GM19468 (cell line): ENCODE measurements at regions not wholly inside any gene's neighbourhood (a gene's known extent, or its start where the extent isn't known, plus 50 kb on each side); places are given as distances from the start of the nearest gene placed in this dataset.
"Not testable (repeated sequence)": the region's sequence is repeated elsewhere in the genome, so short reads cannot be mapped to it uniquely, and the experiment has no call there.

Experiments used
- ATAC-seq: cut with Tn5 transposase; IDR thresholded peaks from one replicate; pipeline ENCODE4 v1.9.1; 2021; ENCODE audit warnings: mild to moderate bottlenecking, moderate library complexity, moderate number of reproducible peaks; ENCODE audit not compliant: unreplicated experiment; ENCODE audit errors: extremely low read depth

DNA sequence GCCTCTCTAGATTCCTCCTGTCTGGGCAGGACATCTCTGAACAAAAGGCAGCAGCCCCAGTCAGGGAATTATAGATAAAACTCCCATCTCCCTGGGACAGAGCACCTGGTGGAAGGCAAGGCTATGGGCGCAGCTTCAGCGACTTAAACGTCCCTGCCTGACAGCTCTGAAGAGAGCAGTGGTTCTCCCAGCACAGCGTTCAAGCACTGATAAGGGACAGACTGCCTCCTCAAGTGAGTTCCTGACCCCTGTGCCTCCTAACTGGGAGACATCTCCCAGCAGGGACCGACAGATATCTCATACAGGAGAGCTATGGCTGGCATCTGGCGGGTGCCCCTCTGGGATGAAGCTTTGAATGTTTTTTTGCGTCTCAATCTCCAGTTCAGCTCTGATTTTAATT lies 262.2 kb downstream of the PARM1 start:
- ATAC-seq, result no peak

DNA sequence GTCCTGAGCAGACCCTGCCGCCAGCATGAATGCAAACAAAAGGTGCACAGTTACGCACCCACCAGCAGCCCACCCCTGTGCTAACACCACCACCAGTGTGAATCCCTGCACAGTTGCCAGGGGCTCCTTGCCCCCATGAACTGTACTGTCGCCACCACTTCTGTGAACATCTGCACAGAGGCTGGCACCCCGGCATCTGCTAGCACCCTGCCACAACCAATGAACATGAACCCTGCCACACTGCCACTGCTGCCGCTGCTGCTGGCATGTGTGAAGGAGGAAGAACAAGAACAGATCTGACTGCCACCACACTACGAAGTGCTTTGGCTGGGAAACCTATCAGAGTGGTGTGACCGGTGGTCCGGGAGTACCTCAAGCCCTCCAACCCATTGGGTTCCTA lies 261.3 kb downstream of the PARM1 start:
- no peak for ATAC-seq

DNA sequence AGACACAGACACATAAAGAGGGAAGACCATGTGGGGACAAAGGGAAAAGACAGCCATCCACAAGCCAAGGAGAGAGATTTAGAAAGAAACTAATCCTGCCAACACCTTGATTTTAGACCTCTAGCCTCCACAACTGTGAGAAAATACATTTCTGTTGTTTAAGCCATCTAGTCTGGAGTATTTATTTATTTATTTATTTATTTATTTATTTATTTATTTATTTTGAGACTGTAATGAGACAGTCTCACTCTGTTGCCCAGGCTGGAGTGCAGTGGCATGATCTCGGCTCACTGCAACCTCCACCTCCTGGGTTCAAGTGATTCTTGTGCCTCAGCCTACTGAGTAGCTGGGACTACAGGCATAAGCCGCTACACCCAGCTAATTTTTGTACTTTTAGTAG lies 259.3 kb downstream of the PARM1 start:
- ATAC-seq, result not testable (repeated sequence)

GRCh38 chr4:75189711-75190335 lies 256.9 kb downstream of the PARM1 start:
- no peak for ATAC-seq

DNA sequence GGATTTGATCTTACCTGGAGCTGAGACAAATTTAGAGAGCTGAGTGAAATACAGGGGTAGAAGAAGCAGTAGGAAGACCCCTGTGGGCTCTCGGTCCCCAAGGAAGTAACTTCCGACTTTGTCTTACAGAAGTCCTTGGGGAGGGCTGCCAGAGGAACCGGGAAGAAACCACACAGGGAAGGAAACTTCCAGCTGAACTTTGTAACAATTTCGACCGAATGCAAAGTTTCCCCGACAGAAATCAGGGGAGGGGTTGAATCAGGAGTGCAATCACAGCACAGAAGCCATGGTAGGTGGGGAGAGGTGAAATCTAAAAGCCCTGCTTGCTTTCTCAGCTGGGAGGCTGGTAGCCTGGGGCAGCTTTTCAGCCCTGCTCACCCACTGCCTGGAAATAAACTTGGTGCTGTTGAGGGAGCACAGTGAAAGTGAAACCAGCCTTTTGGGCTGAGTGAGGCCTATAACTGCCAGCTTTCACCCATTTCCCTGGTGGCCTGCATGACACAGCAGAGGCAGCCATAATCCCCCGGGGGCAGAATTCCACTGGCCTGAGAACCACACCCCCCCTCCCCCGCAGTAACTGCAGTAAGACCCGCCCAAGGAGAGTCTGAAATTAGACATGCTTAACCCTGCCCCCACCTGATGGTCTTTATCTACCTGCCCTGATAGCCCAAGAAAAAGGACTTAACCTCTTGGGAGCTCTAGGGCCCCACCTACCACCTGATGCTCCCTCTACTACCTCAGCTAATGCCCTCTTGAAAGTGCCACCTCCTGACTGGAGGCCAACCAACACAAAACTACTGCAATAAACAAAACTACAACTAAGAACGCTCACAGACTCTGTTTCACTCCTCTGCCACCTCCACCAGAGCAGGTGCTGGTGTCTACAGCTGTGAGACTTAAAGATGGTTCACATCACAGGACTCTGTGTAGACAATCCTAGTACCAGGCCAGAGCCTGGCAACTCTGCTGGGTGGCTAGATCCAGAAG lies 248.2 kb downstream of the PARM1 start:
- ATAC-seq, result peak; percentile 54

- ATAC-seq, result no peak
Observed at GRCh38 chr4:75180217-75180616, 247.3 kb downstream of the PARM1 start.

DNA sequence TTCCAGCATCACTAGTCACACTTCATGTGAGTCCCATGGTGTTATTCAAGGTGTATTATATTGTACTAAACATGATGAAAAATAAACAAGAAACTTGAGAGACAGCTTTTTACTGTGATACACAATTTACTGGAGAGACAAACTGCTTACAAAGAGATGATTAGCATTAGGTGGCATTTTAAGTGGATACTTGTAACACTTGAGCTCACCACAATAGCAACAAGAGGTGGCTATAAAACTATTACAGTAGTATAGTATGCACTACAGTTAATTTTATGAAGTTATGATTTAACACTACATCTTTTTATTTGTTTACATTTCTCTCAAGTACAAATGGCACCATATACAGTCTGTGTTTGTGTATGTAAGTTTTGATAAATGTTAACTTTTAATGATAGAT lies 246.6 kb downstream of the PARM1 start:
- ATAC-seq, result no peak

DNA sequence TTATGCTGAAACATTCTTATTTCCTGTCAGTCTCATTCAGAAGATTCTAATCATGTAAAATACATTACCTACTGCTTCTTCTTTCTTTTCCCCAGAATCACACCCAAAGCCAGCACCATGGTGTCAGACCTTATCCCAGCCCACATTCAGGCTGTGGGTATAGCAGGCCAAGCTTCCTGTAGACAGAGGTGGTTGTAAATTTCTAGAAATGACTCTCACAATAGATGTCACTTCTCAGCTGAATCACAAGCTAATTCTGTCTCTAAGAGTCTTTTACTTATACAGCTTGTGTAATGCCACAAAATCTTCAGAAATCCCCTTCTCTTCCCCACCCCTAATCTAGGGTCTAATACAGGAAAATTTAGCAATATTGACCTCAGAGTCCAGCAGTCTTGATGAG lies 239.6 kb downstream of the PARM1 start:
- peak; percentile 59 for ATAC-seq

- no peak for ATAC-seq
Observed at GRCh38 chr4:75169427-75169826, 236.5 kb downstream of the PARM1 start.

- ATAC-seq, result no peak
Observed at GRCh38 chr4:75169020-75169419, 236.1 kb downstream of the PARM1 start.

DNA sequence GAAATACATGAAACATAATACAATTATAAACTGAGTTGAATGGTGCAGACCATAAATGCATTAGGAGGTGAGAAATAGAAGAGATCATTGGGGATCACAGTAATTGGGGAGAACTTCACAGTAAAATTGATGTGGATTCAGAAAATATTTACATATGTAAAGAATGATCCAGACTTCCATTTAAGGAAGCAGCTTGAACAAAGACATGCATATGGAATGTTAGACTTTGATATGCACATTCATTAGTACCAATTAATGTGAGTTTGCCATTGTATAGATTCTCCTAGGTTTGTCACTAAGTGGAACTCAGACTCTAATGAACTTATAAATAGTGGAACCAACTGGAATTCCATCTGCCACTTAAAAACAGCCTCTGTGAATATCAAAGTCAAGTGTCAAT lies 235.6 kb downstream of the PARM1 start:
- no peak for ATAC-seq

DNA sequence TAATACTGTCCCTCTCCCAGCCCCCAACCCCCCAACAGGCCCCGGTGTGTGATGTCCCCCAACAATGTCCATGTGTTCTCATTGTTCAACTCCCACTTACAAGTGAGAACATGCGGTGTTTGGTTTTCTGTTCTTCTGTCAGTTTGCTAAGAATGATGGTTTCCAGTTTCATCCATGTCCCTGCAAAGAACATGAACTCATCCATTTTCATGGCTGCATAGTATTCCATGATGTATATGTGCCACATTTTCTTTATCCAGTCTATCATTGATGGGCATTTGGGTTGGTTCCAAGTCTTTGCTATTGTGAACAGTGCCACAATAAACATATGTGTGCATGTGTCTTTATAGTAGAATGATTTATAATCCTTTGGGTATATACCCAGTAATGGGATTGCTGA lies 232.2 kb downstream of the PARM1 start:
- ATAC-seq, result not testable (repeated sequence)

DNA sequence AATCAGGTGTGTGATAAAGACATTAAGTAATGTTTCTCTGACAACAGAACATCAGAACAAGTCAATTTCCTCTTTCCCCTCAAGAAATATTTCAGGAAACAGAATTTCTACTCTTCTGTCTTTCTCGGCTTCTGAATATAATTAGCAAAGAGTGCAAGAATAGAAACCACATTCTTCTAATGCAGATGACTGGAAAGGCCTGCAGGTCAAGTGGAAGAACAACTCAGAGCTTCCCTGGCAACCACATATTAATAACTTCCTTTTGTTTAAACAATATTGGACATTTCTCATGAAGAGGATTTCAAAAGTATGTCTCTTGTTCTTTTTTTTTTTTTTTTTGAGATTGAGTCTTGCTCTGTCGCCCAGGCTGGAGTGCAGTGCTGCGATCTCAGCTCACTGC lies 225.5 kb downstream of the PARM1 start:
- ATAC-seq, result no peak

DNA sequence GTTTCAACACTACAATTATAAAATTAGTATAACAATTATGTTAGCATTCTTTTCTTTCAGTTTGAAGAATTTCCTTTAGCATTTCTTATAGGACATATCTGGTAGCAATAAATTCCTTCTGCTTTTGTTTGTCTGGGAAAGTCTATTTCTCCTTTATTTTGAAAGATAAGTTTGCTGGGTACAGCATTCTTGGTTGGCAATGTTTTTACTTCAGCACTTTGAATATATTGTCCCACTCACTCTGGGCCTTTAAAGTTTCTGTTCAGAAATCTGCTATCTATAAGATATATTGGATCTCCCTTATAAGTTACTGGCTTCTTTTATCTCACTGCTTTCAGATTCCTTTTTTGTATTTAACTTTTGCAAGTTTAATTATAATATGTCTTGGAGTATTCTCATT lies 222.1 kb downstream of the PARM1 start:
- no peak for ATAC-seq

DNA sequence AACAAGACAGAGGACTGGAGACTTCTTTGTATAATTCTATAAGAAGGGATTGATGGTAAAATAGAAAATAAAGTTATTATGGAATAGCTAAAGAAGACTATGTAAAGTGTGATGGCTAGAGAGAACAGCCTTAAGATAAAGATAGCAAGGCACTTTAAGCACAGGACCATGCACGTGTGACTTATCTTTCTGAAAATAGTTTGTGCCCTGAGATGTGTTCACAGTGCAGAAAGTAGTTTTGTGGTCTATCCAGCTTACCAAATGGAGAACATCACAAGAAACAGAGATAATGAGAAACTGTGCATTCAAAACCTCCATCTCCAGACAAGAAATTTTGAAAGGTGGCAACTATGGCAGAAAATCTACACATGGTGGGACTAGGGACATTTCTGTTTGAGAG lies 213.3 kb downstream of the PARM1 start:
- ATAC-seq, result no peak

DNA sequence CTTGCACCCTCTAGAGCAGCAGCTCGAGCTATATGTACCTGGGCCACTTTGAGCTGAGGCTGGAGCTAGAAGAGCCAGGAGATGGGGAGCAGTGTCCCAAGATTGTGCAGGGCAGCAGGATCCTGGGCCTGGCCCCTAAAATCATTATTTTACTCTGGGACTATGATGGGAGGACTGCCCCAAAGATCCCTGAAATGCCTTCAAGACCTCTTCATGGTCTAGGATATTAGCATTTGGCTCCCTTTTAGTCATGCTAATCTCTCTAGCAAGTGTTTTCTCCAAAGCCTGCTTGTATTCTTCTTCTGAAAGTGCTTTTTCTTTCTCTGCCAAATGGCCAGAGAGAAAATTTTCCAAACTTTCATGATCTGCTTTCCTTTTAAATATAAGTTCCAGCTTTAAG lies 211.6 kb downstream of the PARM1 start:
- no peak for ATAC-seq

- no peak for ATAC-seq
Observed at GRCh38 chr4:75142850-75143249, 209.9 kb downstream of the PARM1 start.

DNA sequence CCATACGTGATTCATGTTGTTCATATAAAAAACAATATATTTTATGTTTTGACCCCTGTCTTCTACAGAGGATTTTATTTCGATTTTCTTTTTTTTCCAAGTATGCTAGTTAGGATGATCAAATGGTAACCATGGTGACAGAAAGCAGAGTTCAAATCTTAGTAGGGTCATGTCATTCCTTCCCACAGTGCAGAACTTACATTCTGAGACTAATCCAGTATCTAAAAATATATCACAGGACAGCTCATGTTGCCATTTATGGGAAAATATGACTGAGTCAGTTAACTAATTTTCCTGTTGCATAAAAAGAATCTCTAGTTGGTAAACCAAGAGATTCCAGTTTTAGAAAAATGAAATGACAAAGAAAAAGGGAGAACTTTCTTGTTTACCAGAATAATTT lies 209.5 kb downstream of the PARM1 start:
- no peak for ATAC-seq

GRCh38 chr4:75141162-75141561 lies 208.2 kb downstream of the PARM1 start:
- ATAC-seq, result no peak

GRCh38 chr4:75137302-75137701 lies 204.4 kb downstream of the PARM1 start:
- no peak for ATAC-seq

DNA sequence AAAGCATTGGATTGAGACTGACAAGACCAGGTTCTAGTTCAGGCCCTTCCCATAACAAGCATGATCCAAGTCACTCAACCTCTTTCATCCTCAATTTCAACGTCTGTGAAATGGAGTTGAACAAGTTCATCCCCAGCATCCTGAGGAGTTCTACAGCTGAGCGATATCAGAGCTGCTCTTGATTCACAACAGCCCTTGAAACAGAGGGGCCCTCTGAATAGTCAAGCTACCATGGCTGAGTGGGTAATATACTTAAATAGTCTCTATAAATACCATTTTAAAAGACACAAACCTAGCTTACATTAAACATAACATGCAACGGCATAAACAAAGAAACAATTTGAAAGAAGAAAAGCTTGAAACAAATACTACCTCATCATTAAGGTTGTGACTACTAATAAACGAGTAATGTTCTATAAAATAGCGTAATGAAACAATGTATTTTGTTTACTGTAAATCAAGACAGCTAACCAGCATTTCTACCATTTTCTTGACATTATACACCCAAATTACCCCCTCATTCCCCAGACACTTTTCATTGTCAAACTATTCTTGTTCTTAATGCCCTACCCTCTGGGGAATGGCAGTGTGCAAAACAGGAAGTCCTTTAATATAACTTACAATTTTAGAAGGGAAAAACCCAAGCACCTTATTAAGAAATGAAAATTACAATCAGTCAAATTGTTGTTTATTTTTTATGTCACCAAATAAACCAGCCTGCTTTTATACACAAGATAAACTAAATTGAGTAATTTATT lies 202.3 kb downstream of the PARM1 start:
- ATAC-seq, result peak; percentile 34
